Esophagus muscularis mucosa (tissue), 4 donors: ENCODE measurements at regions not wholly inside any gene's neighbourhood (a gene's known extent, or its start where the extent isn't known, plus 50 kb on each side); places are given as distances from the start of the nearest gene placed in this dataset.

Experiments
- DNase-seq: peaks from one replicate; pipeline ENCODE4 v3.0.0-alpha.2; 2017; ENCODE audit errors: extremely low spot score
- H3K27ac ChIP-seq, 4 donors: fragments of 200-600 bp; sonication (generic); replicated peaks in 1 of 4; 1 replicate in 3 of 4; 2 replicates in 1 of 4; pipeline ENCODE4 v1.5.1; 2016 to 2019; ENCODE audit warnings: mild to moderate bottlenecking in 1 of 4
- H3K27me3 ChIP-seq, 4 donors: fragments of 200-600 bp; sonication (generic); one replicate each; pipeline versions ENCODE4 v1.5.1 to v1.6.0; 2016 to 2019
- H3K36me3 ChIP-seq, 4 donors: fragments of 200-600 bp; sonication (generic); one replicate each; pipeline ENCODE4 v1.5.1; 2016 to 2019
- H3K4me1 ChIP-seq, 4 donors: fragments of 200-600 bp; sonication (generic); one replicate each; pipeline ENCODE4 v1.5.1; 2016 to 2019
- H3K4me3 ChIP-seq, 4 donors: fragments of 200-600 bp; sonication (generic); 1 replicate in 2 of 4; 2 replicates in 2 of 4; pipeline ENCODE4 v1.5.1; 2016 to 2019; ENCODE audit warnings: mild to moderate bottlenecking in 4 of 4, moderate library complexity in 1 of 4
- H3K9me3 ChIP-seq, 4 donors: fragments of 200-600 bp; sonication (generic); 1 replicate in 3 of 4; 2 replicates in 1 of 4; pipeline ENCODE4 v1.5.1; 2016 to 2019
- EP300 ChIP-seq: sonication (generic); formaldehyde crosslinking; IDR thresholded peaks from one replicate; pipeline ENCODE4 v1.6.1; 2017; ENCODE audit warnings: antibody characterized with exemption
- POLR2A ChIP-seq: fragments of 450-650 bp; IDR thresholded peaks from one replicate; pipeline ENCODE4 v1.6.1; 2017; ENCODE audit warnings: antibody characterized with exemption, moderate library complexity, mild to moderate bottlenecking, low read depth
- POLR2AphosphoS5 ChIP-seq, 2 donors: sonication (generic); formaldehyde crosslinking; IDR thresholded peaks; one replicate each; pipeline ENCODE4 v1.6.1; 2017; ENCODE audit warnings: antibody characterized with exemption in 2 of 2
- WGBS: methylation state at CpG from one replicate; pipeline ENCODE4 v1.1.5; 2018; 5-methylcytosine and 5-hydroxymethylcytosine counted together
- intact Hi-C: fragments of 100-400 bp; cut with DNase I; formaldehyde crosslinking; loops from one replicate; pipeline ENCODE4 v1.15.1; 2023
- TF ChIP-seq, protein P1 (sequence below), 3 experiments: fragments of 200-600 bp in 2 of 3; fragments of 450-650 bp in 1 of 3; sonication (generic) in 2 of 3; IDR thresholded peaks; one replicate each; pipeline ENCODE4 v1.5.1; 2017 to 2019; ENCODE audit warnings: antibody characterized with exemption in 3 of 3, mild to moderate bottlenecking in 2 of 3, moderate library complexity in 1 of 3

GRCh38 chr7:22627136-22627535, 99.9 kb upstream of the IL6 start:
- Histone ChIP-seq H3K4me1 (peaks cover 6 to 31% (median 22%) of the 10 kb centered on the region in 4 donors), H3K36me3 (no peaks in the 10 kb centered on the region), H3K4me3 (no peak overlapping the region), H3K27ac (no peak overlapping the region), H3K27me3 (no peaks in the 10 kb centered on the region), H3K9me3 (no peaks in the 10 kb centered on the region)
- intact Hi-C loops: no loop called here
- 33% methylated on average over 2 of the region's 2 CpGs for WGBS
- DNase-seq: no peak
- TF ChIP-seq EP300: no peak
- no peak for TF ChIP-seq POLR2A
- TF ChIP-seq, protein P1, sequence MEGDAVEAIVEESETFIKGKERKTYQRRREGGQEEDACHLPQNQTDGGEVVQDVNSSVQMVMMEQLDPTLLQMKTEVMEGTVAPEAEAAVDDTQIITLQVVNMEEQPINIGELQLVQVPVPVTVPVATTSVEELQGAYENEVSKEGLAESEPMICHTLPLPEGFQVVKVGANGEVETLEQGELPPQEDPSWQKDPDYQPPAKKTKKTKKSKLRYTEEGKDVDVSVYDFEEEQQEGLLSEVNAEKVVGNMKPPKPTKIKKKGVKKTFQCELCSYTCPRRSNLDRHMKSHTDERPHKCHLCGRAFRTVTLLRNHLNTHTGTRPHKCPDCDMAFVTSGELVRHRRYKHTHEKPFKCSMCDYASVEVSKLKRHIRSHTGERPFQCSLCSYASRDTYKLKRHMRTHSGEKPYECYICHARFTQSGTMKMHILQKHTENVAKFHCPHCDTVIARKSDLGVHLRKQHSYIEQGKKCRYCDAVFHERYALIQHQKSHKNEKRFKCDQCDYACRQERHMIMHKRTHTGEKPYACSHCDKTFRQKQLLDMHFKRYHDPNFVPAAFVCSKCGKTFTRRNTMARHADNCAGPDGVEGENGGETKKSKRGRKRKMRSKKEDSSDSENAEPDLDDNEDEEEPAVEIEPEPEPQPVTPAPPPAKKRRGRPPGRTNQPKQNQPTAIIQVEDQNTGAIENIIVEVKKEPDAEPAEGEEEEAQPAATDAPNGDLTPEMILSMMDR (IDR thresholded peaks at IDR 0.05): no peak
- no peak for TF ChIP-seq POLR2AphosphoS5 (IDR thresholded peaks at IDR 0.05)

DNA sequence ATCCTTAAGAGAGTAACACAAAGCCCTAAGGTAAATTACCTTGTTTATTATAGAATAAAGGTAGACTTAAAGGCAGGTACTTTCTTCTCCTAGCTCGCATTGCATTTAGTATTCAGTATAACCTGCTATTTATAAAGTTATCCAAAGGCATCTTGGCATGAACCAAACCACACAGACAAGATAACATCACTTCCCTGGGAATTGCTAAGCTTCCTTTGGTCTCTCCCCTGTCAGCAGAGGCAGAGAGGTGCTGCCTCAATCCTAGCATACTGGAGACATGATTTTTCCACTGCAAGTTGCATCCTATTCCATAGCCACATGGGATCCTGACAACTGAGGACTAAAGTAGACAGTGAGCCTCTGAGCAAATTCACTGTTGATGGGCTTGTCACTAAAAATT, 101.7 kb upstream of the IL6 start:
- Histone ChIP-seq H3K9me3 (no peaks in the 10 kb centered on the region), H3K4me3 (no peak overlapping the region), H3K36me3 (no peaks in the 10 kb centered on the region), H3K27ac (no peak overlapping the region), H3K4me1 (peaks cover 3 to 25% (median 13%) of the 10 kb centered on the region in 4 donors), H3K27me3 (no peaks in the 10 kb centered on the region)
- WGBS: 96% methylated on average over 1 of the region's 1 CpG
- DNase-seq: no peak
- intact Hi-C loops: no loop called here
- TF ChIP-seq POLR2AphosphoS5 (IDR thresholded peaks at IDR 0.05) (no peak), EP300 (no peak), POLR2A (no peak)
- TF ChIP-seq, protein P1 (IDR thresholded peaks at IDR 0.05): no peak

GRCh38 chr7:22624781-22625180, 102.2 kb upstream of the IL6 start:
- no peak overlapping the region for H3K4me3 ChIP-seq
- 95% methylated on average over 3 of the region's 3 CpGs for WGBS
- no peak overlapping the region for H3K27ac ChIP-seq
- H3K27me3 ChIP-seq: no peaks in the 10 kb centered on the region
- H3K4me1 ChIP-seq: peaks cover 3 to 25% (median 13%) of the 10 kb centered on the region in 4 donors
- no peak for DNase-seq
- no peaks in the 10 kb centered on the region for H3K9me3 ChIP-seq
- no peaks in the 10 kb centered on the region for H3K36me3 ChIP-seq
- intact Hi-C loops: no loop called here
- TF ChIP-seq, protein P1 (IDR thresholded peaks at IDR 0.05): no peak
- no peak for TF ChIP-seq EP300
- TF ChIP-seq POLR2AphosphoS5 (IDR thresholded peaks at IDR 0.05): no peak
- TF ChIP-seq POLR2A: no peak

DNA sequence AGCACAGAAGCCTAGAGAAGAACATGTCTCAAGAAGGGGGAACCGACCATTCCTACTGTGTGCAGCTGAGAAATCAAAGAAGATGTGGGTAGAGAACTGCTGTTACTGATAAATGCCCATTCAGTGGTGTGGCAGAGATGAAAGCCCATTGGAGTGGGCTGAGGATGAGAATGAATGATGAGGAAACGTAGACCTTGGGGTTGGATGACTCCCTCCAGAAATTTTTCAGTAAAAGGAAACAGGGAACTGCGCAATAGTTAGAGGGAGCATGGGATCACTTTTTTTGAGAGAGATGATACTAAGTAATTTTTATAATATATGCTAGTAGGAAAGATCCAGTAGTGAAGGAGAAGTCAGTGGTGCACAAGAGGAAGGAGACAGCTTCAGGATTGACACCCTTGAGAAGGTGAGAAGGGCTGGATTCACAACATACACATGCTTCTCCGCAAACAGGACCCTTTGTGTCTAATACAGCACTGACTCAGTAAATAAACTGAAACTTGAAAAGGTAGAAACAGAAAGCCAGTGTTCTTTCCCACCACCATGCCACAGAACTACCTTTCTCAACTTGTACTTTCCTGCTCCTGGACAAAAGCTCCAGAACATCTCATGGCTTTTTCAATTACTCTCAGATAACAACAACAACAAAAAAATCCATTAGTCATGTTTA, 104.7 kb upstream of the IL6 start:
- Histone ChIP-seq H3K4me1 (peaks cover 0 to 6% (median 0%) of the 10 kb centered on the region in 4 donors), H3K27me3 (no peaks in the 10 kb centered on the region), H3K36me3 (no peaks in the 10 kb centered on the region), H3K27ac (no peak overlapping the region), H3K4me3 (no peak overlapping the region), H3K9me3 (peaks cover 0 to 12% (median 12%) of the 10 kb centered on the region in 4 donors)
- 93% methylated on average over 4 of the region's 4 CpGs for WGBS
- intact Hi-C loops: no loop called here
- TF ChIP-seq POLR2AphosphoS5 (IDR thresholded peaks at IDR 0.05) (no peak), POLR2A (no peak), EP300 (no peak)
- TF ChIP-seq, protein P1 (IDR thresholded peaks at IDR 0.05): no peak
- DNase-seq: no peak

DNA sequence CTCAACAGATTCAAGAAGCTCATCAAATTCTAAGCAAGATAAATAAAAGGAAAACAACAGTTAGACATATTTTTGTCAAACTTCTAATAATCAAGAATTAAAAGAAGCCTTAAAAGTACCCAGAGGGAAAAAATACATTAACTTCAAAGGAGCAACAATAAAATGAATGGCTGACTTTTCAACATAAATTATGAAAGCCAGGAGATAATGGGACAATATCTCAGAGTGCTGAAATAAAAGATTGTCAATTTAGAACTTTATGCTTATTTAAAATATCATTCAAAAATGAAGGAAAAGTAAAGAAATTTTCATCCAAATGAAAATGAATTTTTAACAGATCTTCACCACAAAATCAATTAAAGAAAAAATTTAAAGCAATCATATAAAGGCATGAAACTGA, 108.5 kb upstream of the IL6 start:
- no peak overlapping the region for H3K27ac ChIP-seq
- TF ChIP-seq POLR2AphosphoS5 (IDR thresholded peaks at IDR 0.05): no peak
- no peak for TF ChIP-seq EP300
- TF ChIP-seq, protein P1 (IDR thresholded peaks at IDR 0.05): no peak
- no peak for TF ChIP-seq POLR2A
- no peak for DNase-seq
- no peak overlapping the region for H3K4me3 ChIP-seq
- no peaks in the 10 kb centered on the region for H3K27me3 ChIP-seq
- no peaks in the 10 kb centered on the region for H3K4me1 ChIP-seq
- intact Hi-C loops: no loop called here
- no peaks in the 10 kb centered on the region for H3K36me3 ChIP-seq
- H3K9me3 ChIP-seq: peaks cover 0 to 17% (median 13%) of the 10 kb centered on the region in 4 donors
